ENCODE measurements at regions not wholly inside any gene's neighbourhood (a gene's known extent, or its start where the extent isn't known, plus 50 kb on each side); places are given as distances from the start of the nearest gene placed in this dataset.

DNA sequence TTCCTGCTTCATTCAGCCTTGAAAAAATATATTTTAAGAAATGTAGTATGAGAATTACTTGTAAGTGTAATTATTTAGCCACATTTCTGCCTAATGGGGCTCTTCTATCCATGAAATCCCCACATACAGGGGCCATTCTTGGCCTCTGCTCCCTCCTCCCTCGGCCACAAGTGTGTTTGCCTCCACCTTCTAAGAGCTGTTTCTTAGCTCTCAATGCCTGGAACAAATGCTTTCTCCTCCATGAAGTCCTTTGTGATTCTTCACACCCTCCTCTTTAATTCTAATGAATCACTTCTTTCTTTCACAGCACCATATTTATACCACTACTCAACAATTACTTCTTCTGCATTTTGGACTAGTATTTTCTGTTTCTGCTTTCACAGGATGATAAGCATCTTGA, 88.8 kb upstream of the BET1 start:
- TF ChIP-seq POLR2A (IDR thresholded peaks at IDR 0.05; ENCODE audit: low read depth) = no peak
- TF ChIP-seq POLR2AphosphoS5 (IDR thresholded peaks at IDR 0.05) = no peak
- no peak for TF ChIP-seq CTCF (IDR thresholded peaks at IDR 0.05)
- no peak for TF ChIP-seq EP300 (IDR thresholded peaks at IDR 0.05)
